Keratinocyte (primary cell): ENCODE measurements at regions not wholly inside any gene's neighbourhood (a gene's known extent, or its start where the extent isn't known, plus 50 kb on each side); places are given as distances from the start of the nearest gene placed in this dataset.

ENCODE experiments used
- DNase-seq: peaks from one replicate; pipeline ENCODE4 v3.0.0-alpha.2; 2011; ENCODE audit warnings: low read depth, missing footprints, low spot score
- FAIRE-seq: peaks from 2 replicates; lab custom pipeline; 2011; peaks lifted over from hg19 to GRCh38; lab: Jason Lieb, UNC
- H2AFZ ChIP-seq: 2 replicates; pipeline ENCODE4 v1.6.0; 2012; ENCODE audit warnings: low read length, control low read depth, inconsistent platforms; ENCODE audit not compliant: control insufficient read depth
- H3K27ac ChIP-seq: 2 replicates; pipeline ENCODE4 v1.5.1; 2011; ENCODE audit warnings: low read length; ENCODE audit not compliant: control insufficient read depth, insufficient read depth
- H3K27me3 ChIP-seq: 3 replicates; pipeline ENCODE4 v1.6.0; 2011; ENCODE audit warnings: low read length; ENCODE audit not compliant: control insufficient read depth, insufficient read depth; ENCODE audit errors: extremely low read depth
- H3K36me3 ChIP-seq, 2 experiments: 2 replicates in 1 of 2; 3 replicates in 1 of 2; pipeline ENCODE4 v1.5.1; 2011; ENCODE audit warnings: low read length in 2 of 2, mild to moderate bottlenecking in 1 of 2; ENCODE audit not compliant: control insufficient read depth in 2 of 2, insufficient read depth in 2 of 2; ENCODE audit errors: extremely low read depth in 1 of 2
- H3K4me1 ChIP-seq: 3 replicates; pipeline ENCODE4 v1.5.1; 2011; ENCODE audit warnings: low read length; ENCODE audit not compliant: control insufficient read depth, insufficient read depth; ENCODE audit errors: extremely low read depth
- H3K4me2 ChIP-seq: 3 replicates; pipeline ENCODE4 v1.6.0; 2011; ENCODE audit warnings: low read depth, low read length; ENCODE audit not compliant: control insufficient read depth, insufficient read depth; ENCODE audit errors: extremely low read depth
- H3K4me3 ChIP-seq, 3 experiments: fragments of 200-600 bp in 1 of 3; sonication (generic) in 1 of 3; 2 replicates in 2 of 3; 3 replicates in 1 of 3; pipeline ENCODE4 v1.5.1; 2011 to 2016; ENCODE audit warnings: low read length in 3 of 3, mild to moderate bottlenecking in 3 of 3, control low read depth in 2 of 3, inconsistent platforms in 1 of 3, low read depth in 1 of 3, mixed read lengths in 1 of 3, mixed run types in 1 of 3, moderate library complexity in 1 of 3; ENCODE audit not compliant: control insufficient read depth in 2 of 3, insufficient read depth in 2 of 3; ENCODE audit errors: extremely low read depth in 1 of 3
- H3K79me2 ChIP-seq: 2 replicates; pipeline ENCODE4 v1.6.0; 2012; ENCODE audit warnings: low read length; ENCODE audit not compliant: control insufficient read depth, insufficient read depth
- H3K9ac ChIP-seq: 3 replicates; pipeline ENCODE4 v1.6.0; 2011; ENCODE audit warnings: low read length; ENCODE audit not compliant: control insufficient read depth, insufficient read depth; ENCODE audit errors: extremely low read depth
- H3K9me1 ChIP-seq: 3 replicates; pipeline ENCODE4 v1.6.0; 2011; ENCODE audit warnings: low read length; ENCODE audit not compliant: control insufficient read depth, insufficient read depth; ENCODE audit errors: extremely low read depth
- H3K9me3 ChIP-seq: 2 replicates; pipeline ENCODE4 v1.5.1; 2012; ENCODE audit warnings: low read depth, low read length; ENCODE audit not compliant: control insufficient read depth
- H4K20me1 ChIP-seq: 3 replicates; pipeline ENCODE4 v1.6.0; 2011; ENCODE audit warnings: low read length; ENCODE audit not compliant: control insufficient read depth, insufficient read depth; ENCODE audit errors: extremely low read depth
- CTCF ChIP-seq, 3 experiments: IDR thresholded peaks in 1 of 3; conservative IDR thresholded peaks in 1 of 3; optimal IDR thresholded peaks in 1 of 3; 2 replicates in 2 of 3; 3 replicates in 1 of 3; pipeline versions ENCODE3 to v1.5.1; 2011; ENCODE audit warnings: low read length in 3 of 3, mild to moderate bottlenecking in 3 of 3, moderate library complexity in 2 of 3, control low read depth in 1 of 3, inconsistent platforms in 1 of 3; ENCODE audit not compliant: insufficient read depth in 2 of 3; ENCODE audit errors: extremely low read depth in 1 of 3
- EZH2 ChIP-seq: IDR thresholded peaks from one replicate; pipeline ENCODE4 v1.6.1; 2012; ENCODE audit warnings: inconsistent platforms, mild to moderate bottlenecking, low read length, moderate library complexity
- dilution Hi-C: fragments of 300-500 bp; cut with MboI; formaldehyde crosslinking; loops from one replicate; pipeline ENCODE4 v1.7.0; 2020; ENCODE audit warnings: low sequenced_read_pairs; ENCODE audit not compliant: extremely low pct_ligation_motif_present

- H2AFZ ChIP-seq: no peak overlapping the region
- no peaks in the 10 kb centered on the region for H3K9me1 ChIP-seq
- no peaks in the 10 kb centered on the region for H3K36me3 ChIP-seq
- H3K79me2 ChIP-seq: no peaks in the 10 kb centered on the region
- H3K9ac ChIP-seq: no peak overlapping the region
- no peak for TF ChIP-seq EZH2
- TF ChIP-seq CTCF (optimal IDR thresholded peaks at IDR 0.05 in 1 of 3, IDR thresholded peaks at IDR 0.05 in 1 of 3, conservative IDR thresholded peaks at IDR 0.05 in 1 of 3; ENCODE audit: extremely low read depth in 1 of 3, insufficient read depth in 2 of 3, low read length in 3 of 3): no peak
- dilution Hi-C loops: no loop called here
- no peak for DNase-seq
- no peaks in the 10 kb centered on the region for H3K27me3 ChIP-seq
- no peak for FAIRE-seq
- no peak overlapping the region for H3K4me3 ChIP-seq
- H3K4me2 ChIP-seq: no peak overlapping the region
- H3K9me3 ChIP-seq: no peaks in the 10 kb centered on the region
- H3K27ac ChIP-seq: no peak overlapping the region
- no peaks in the 10 kb centered on the region for H4K20me1 ChIP-seq
- no peaks in the 10 kb centered on the region for H3K4me1 ChIP-seq
These were observed 142.2 kb downstream of the EBLN2 start for GRCh38 chr3:73203633-73204032.

- H3K79me2 ChIP-seq: no peaks in the 10 kb centered on the region
- H4K20me1 ChIP-seq: no peaks in the 10 kb centered on the region
These were observed 143.4 kb downstream of the EBLN2 start for GRCh38 chr3:73204841-73205240.

More at GRCh38 chr3:73204841-73205240, 143.4 kb downstream of the EBLN2 start:
- Histone ChIP-seq H3K9ac (no peak overlapping the region), H3K4me1 (no peaks in the 10 kb centered on the region), H3K27me3 (no peaks in the 10 kb centered on the region), H3K9me1 (no peaks in the 10 kb centered on the region), H2AFZ (no peak overlapping the region), H3K36me3 (no peaks in the 10 kb centered on the region), H3K27ac (no peak overlapping the region), H3K4me3 (no peak overlapping the region), H3K9me3 (no peaks in the 10 kb centered on the region), H3K4me2 (no peak overlapping the region)
- dilution Hi-C loops: no loop called here
- no peak for TF ChIP-seq CTCF (optimal IDR thresholded peaks at IDR 0.05 in 1 of 3, IDR thresholded peaks at IDR 0.05 in 1 of 3, conservative IDR thresholded peaks at IDR 0.05 in 1 of 3; ENCODE audit: extremely low read depth in 1 of 3, insufficient read depth in 2 of 3, low read length in 3 of 3)
- TF ChIP-seq EZH2: no peak
- no peak for DNase-seq
- FAIRE-seq: no peak
